GM12878 (cell line): ENCODE measurements at regions not wholly inside any gene's neighbourhood (a gene's known extent, or its start where the extent isn't known, plus 50 kb on each side); places are given as distances from the start of the nearest gene placed in this dataset.

ENCODE experiments used
- ATAC-seq: fragments of 200-7000 bp; cut with Tn5 transposase; 3 replicates; pipeline ENCODE4 v1.9.1; 2020; ENCODE audit warnings: mild to moderate bottlenecking, moderate library complexity
- BruUV-seq: library from RNA; stranded (reverse); fragments of 400-500 nt; replicated peaks from 2 replicates; lab custom pipeline; 2021; lab: Mats Ljungman, UMichigan
- CTCF ChIA-PET: fragments of 300-600 bp; sonication (Branson Sonifier 250); formaldehyde crosslinking; extraction: SDS; loops from one replicate; lab custom pipeline; 2021; ENCODE audit warnings: inconsistent platforms; lab: Yijun Ruan, JAX
- POLR2A ChIA-PET: fragments of 350-600 bp; formaldehyde crosslinking; extraction: SDS; loops from one replicate; lab custom pipeline; 2021; ENCODE audit warnings: inconsistent platforms; lab: Charles Lee
- RAD21 ChIA-PET: fragments of 300-600 bp; sonication (Branson Sonifier 250); formaldehyde crosslinking; loops from one replicate; lab custom pipeline; 2023; ENCODE audit warnings: antibody characterized with exemption; ENCODE audit not compliant: unreplicated experiment; lab: Charles Lee
- SMC1A ChIA-PET: fragments of 300-600 bp; sonication (Branson Sonifier 250); formaldehyde crosslinking; loops from one replicate; lab custom pipeline; 2023; ENCODE audit not compliant: unreplicated experiment, uncharacterized antibody; lab: Charles Lee
- DNase-seq: peaks from one replicate; pipeline ENCODE4 v3.0.0-alpha.2; 2011; ENCODE audit warnings: low read depth, low spot score
- FAIRE-seq: peaks from 3 replicates; lab custom pipeline; 2011; peaks lifted over from hg19 to GRCh38; lab: Jason Lieb, UNC
- H2AFZ ChIP-seq: 2 replicates; pipeline ENCODE4 v1.6.0; 2011; ENCODE audit warnings: low read depth, low read length, control low read depth; ENCODE audit not compliant: control insufficient read depth
- H3K27ac ChIP-seq: 2 replicates; pipeline ENCODE4 v1.5.1; 2011; ENCODE audit warnings: control low read depth; ENCODE audit not compliant: control insufficient read depth, insufficient read depth
- H3K27me3 ChIP-seq, 2 experiments: replicated peaks in 1 of 2; 2 replicates each; pipeline versions ENCODE4 v1.6.0 to v1.6.1; 2011; ENCODE audit warnings: low read length in 1 of 2; ENCODE audit not compliant: control insufficient read depth in 2 of 2, insufficient read depth in 2 of 2
- H3K36me3 ChIP-seq, 2 experiments: 2 replicates each; pipeline ENCODE4 v1.5.1; 2011; ENCODE audit warnings: low read length in 1 of 2; ENCODE audit not compliant: control insufficient read depth in 2 of 2, insufficient read depth in 2 of 2
- H3K4me1 ChIP-seq: 2 replicates; pipeline ENCODE4 v1.6.1; 2011; ENCODE audit warnings: mild to moderate bottlenecking, low read length, moderate library complexity, mixed read lengths; ENCODE audit not compliant: control insufficient read depth, insufficient read depth
- H3K4me2 ChIP-seq: 2 replicates; pipeline ENCODE4 v1.6.0; 2011; ENCODE audit warnings: control low read depth; ENCODE audit not compliant: control insufficient read depth, insufficient read depth
- H3K4me3 ChIP-seq: fragments of 200-600 bp; sonication (generic); 2 replicates; pipeline ENCODE4 v1.5.1; 2016
- H3K79me2 ChIP-seq: 2 replicates; pipeline ENCODE4 v1.6.0; 2011; ENCODE audit warnings: low read length; ENCODE audit not compliant: control insufficient read depth, insufficient read depth
- H3K9ac ChIP-seq: 2 replicates; pipeline ENCODE4 v1.8.0; 2011; ENCODE audit warnings: low read length, control low read depth, mixed read lengths; ENCODE audit not compliant: control insufficient read depth, insufficient read depth
- H3K9me3 ChIP-seq: replicated peaks from 3 replicates; pipeline ENCODE4 v1.5.1; 2011; ENCODE audit warnings: mild to moderate bottlenecking, low read length; ENCODE audit not compliant: control insufficient read depth, insufficient read depth
- H4K20me1 ChIP-seq: 2 replicates; pipeline ENCODE4 v1.6.0; 2011; ENCODE audit not compliant: control insufficient read depth, insufficient read depth
- EGR1 ChIP-seq, 2 experiments: IDR thresholded peaks; 1 replicate in 1 of 2; 2 replicates in 1 of 2; pipeline ENCODE4 v1.6.1; 2011 to 2012; ENCODE audit warnings: low read depth in 2 of 2, low read length in 2 of 2, borderline replicate concordance in 1 of 2, mild to moderate bottlenecking in 1 of 2, moderate library complexity in 1 of 2
- HDGF ChIP-seq: fragments of 450-650 bp; IDR thresholded peaks from 2 replicates; pipeline ENCODE4 v1.6.1; 2016; ENCODE audit warnings: antibody characterized with exemption
- IKZF1 ChIP-seq: fragments of 450-650 bp; conservative IDR thresholded peaks from 2 replicates; pipeline ENCODE4 v1.6.1; 2017; ENCODE audit warnings: antibody characterized with exemption, mild to moderate bottlenecking
- KLF5 ChIP-seq: fragments of 450-650 bp; IDR thresholded peaks from 2 replicates; pipeline ENCODE4 v1.6.1; 2014; ENCODE audit warnings: mild to moderate bottlenecking; ENCODE audit not compliant: partially characterized antibody
- PML ChIP-seq: IDR thresholded peaks from 2 replicates; pipeline ENCODE4 v1.6.1; 2012; ENCODE audit warnings: low read length, inconsistent platforms
- RAD51 ChIP-seq: fragments of 450-650 bp; IDR thresholded peaks from 2 replicates; pipeline ENCODE4 v1.6.1; 2016; ENCODE audit warnings: moderate library complexity, mild to moderate bottlenecking, inconsistent platforms
- RCOR1 ChIP-seq: conservative IDR thresholded peaks from 2 replicates; pipeline ENCODE4 v1.6.1; 2012; ENCODE audit warnings: low read depth, low read length, improper control_type of control experiment
- RELB ChIP-seq: fragments of 450-650 bp; IDR thresholded peaks from 2 replicates; pipeline ENCODE4 v1.6.1; 2017; ENCODE audit warnings: low read depth, mild to moderate bottlenecking, moderate library complexity
- SRF ChIP-seq, 2 experiments: IDR thresholded peaks; 2 replicates each; pipeline ENCODE4 v1.6.1; 2011; ENCODE audit warnings: low read depth in 2 of 2, low read length in 2 of 2, mild to moderate bottlenecking in 1 of 2, moderate library complexity in 1 of 2
- WGBS: methylation state at CpG from one replicate; pipeline ENCODE4 v1.1.6; 2016; ENCODE audit warnings: low lambda C conversion rate; ENCODE audit not compliant: insufficient replicate concordance, insufficient coverage; ENCODE audit errors: missing lambda C conversion rate; 5-methylcytosine and 5-hydroxymethylcytosine counted together
- in situ Hi-C: fragments of 300-500 bp; cut with MboI; formaldehyde crosslinking; loops from 9 replicates; pipeline ENCODE4 v1.14.3; 2018; ENCODE audit warnings: mixed read lengths
- intact Hi-C: fragments of 100-400 bp; cut with micrococcal nuclease; formaldehyde crosslinking; loops from one replicate; pipeline ENCODE4 v1.14.2; 2022; ENCODE audit not compliant: unreplicated experiment

- Histone ChIP-seq H3K9me3 (no peaks in the 10 kb centered on the region; the same call in 2 of the 3 replicates), H4K20me1 (no peaks in the 10 kb centered on the region), H2AFZ (no peak overlapping the region), H3K9ac (no peak overlapping the region), H3K36me3 (no peaks in the 10 kb centered on the region), H3K27ac (no peak overlapping the region), H3K4me2 (no peak overlapping the region), H3K27me3 (no peaks in the 10 kb centered on the region), H3K4me1 (no peaks in the 10 kb centered on the region; the same call in 1 of the 2 replicates), H3K79me2 (no peaks in the 10 kb centered on the region), H3K4me3 (no peak overlapping the region)
- ChIA-PET RAD21 (no interaction called here), SMC1A (interaction anchor here (0.6 to 1.5 kb wide), 2 partner anchors 16 to 334 kb away, joined by 3 read pairs; no protein-coding TSS in a partner anchor), POLR2A (interaction anchor here (0.7 kb wide), 1 partner anchor 1315 kb away, joined by 3 read pairs; no protein-coding TSS in a partner anchor), CTCF (interaction anchor here (0.9 kb wide), 1 partner anchor 11 kb away, joined by 3 read pairs; no protein-coding TSS in a partner anchor)
- FAIRE-seq, result no peak
- WGBS, result 60% methylated on average over 5 of the region's 5 CpGs
- ATAC-seq, result no peak
- DNase-seq, result no peak
- intact Hi-C loops, result no loop called here
- in situ Hi-C loops, result loop anchor here (10.0 to 25.0 kb wide), 3 partner anchors 933 to 1781 kb away; no protein-coding TSS in a partner anchor
- no peak for TF ChIP-seq RAD51
- no TSS peak for BruUV-seq
Observed at GRCh38 chr17:72545766-72546165, 424.9 kb downstream of the SOX9 start.

GRCh38 chr17:72553051-72553755 lies 432.4 kb downstream of the SOX9 start:
- ChIA-PET SMC1A (no interaction called here), POLR2A (no interaction called here), RAD21 (no interaction called here), CTCF (interaction anchor here (0.6 kb wide), 1 partner anchor 1083 kb away, joined by 3 read pairs; no protein-coding TSS in a partner anchor)
- Histone ChIP-seq H3K4me1 (no peaks in the 10 kb centered on the region), H3K4me3 (no peak overlapping the region), H3K79me2 (no peaks in the 10 kb centered on the region), H4K20me1 (no peaks in the 10 kb centered on the region), H3K36me3 (no peaks in the 10 kb centered on the region; a peak in 1 of 4 replicates), H3K9ac (no peak overlapping the region), H3K9me3 (no peaks in the 10 kb centered on the region), H3K4me2 (no peak overlapping the region), H3K27me3 (no peaks in the 10 kb centered on the region), H2AFZ (no peak overlapping the region), H3K27ac (no peak overlapping the region)
- WGBS, result 82% methylated on average over 16 of the region's 16 CpGs
- in situ Hi-C loops, result no loop called here
- no peak for DNase-seq
- TF ChIP-seq HDGF (no peak), EGR1 (IDR thresholded peaks at IDR 0.05; ENCODE audit: borderline replicate concordance in 1 of 2, low read depth in 2 of 2, low read length in 2 of 2) (no peak), KLF5 (no peak), PML (no peak), RELB (no peak), SRF (IDR thresholded peaks at IDR 0.05; ENCODE audit: low read depth in 2 of 2, low read length in 2 of 2) (no peak), IKZF1 (no peak; the same call in 1 of the 2 replicates), RAD51 (no peak), RCOR1 (no peak)
- ATAC-seq, result no peak
- intact Hi-C loops, result no loop called here
- BruUV-seq, result no TSS peak
- FAIRE-seq, result no peak
